ENCODE measurements at regions not wholly inside any gene's neighbourhood (a gene's known extent, or its start where the extent isn't known, plus 50 kb on each side); places are given as distances from the start of the nearest gene placed in this dataset.

- in situ Hi-C loops (cut with HindIII; ENCODE audit: low pct_unique_long_range_greater_than_20kb, low sequenced_read_pairs), result no loop called here
- ATAC-seq, result no peak
- CTCF ChIA-PET, result no interaction called here
These were observed 199.7 kb upstream of the ADGRL2 start for GRCh38 chr1:81600878-81601622.

GRCh38 chr1:81600363-81600762, 200.4 kb upstream of the ADGRL2 start:
- Histone ChIP-seq H3K27me3 (ENCODE audit: control insufficient read depth, insufficient read depth, low read length) (no peaks in the 10 kb centered on the region), H3K36me3 (ENCODE audit: control insufficient read depth, insufficient read depth, low read length) (no peaks in the 10 kb centered on the region), H3K4me3 (ENCODE audit: low read depth in 2 of 2, low read length in 2 of 2) (no peak overlapping the region), H3K9me3 (ENCODE audit: control insufficient read depth, insufficient read depth, low read depth, low read length) (no peaks in the 10 kb centered on the region), H3K27ac (ENCODE audit: low read length) (no peak overlapping the region), H3K4me1 (ENCODE audit: control insufficient read depth, insufficient read depth, low read length) (no peaks in the 10 kb centered on the region)
- POLR2A ChIA-PET, result no interaction called here
- in situ Hi-C loops (cut with HindIII; ENCODE audit: low pct_unique_long_range_greater_than_20kb, low sequenced_read_pairs), result no loop called here
- intact Hi-C loops (cut with micrococcal nuclease; ENCODE audit: unreplicated experiment), result no loop called here
- no peak for DNase-seq (ENCODE audit: low read depth, low spot score)
- TF ChIP-seq CTCF (IDR thresholded peaks at IDR 0.05) (no peak), TCF7L2 (IDR thresholded peaks at IDR 0.05; ENCODE audit: low read depth, low read length) (no peak), POLR2AphosphoS5 (IDR thresholded peaks at IDR 0.05; ENCODE audit: low read depth, low read length) (no peak), REST (IDR thresholded peaks at IDR 0.05; ENCODE audit: insufficient read depth in 1 of 2, low read depth in 2 of 2, low read length in 1 of 2) (no peak), SIN3A (IDR thresholded peaks at IDR 0.05; ENCODE audit: borderline replicate concordance, insufficient read depth, low read depth, low read length) (no peak)
- CTCF ChIA-PET, result no interaction called here
- no peak for ATAC-seq
- no TSS peak for BruUV-seq (replicated peaks)

More at GRCh38 chr1:81600878-81601622, 199.7 kb upstream of the ADGRL2 start:
- Histone ChIP-seq H3K27ac (ENCODE audit: low read length) (no peak overlapping the region), H3K4me1 (ENCODE audit: control insufficient read depth, insufficient read depth, low read length) (no peaks in the 10 kb centered on the region), H3K9me3 (ENCODE audit: control insufficient read depth, insufficient read depth, low read depth, low read length) (no peaks in the 10 kb centered on the region), H3K36me3 (ENCODE audit: control insufficient read depth, insufficient read depth, low read length) (no peaks in the 10 kb centered on the region), H3K4me3 (ENCODE audit: low read depth in 2 of 2, low read length in 2 of 2) (no peak overlapping the region), H3K27me3 (ENCODE audit: control insufficient read depth, insufficient read depth, low read length) (no peaks in the 10 kb centered on the region)
- no peak for DNase-seq (ENCODE audit: low read depth, low spot score)
- BruUV-seq (replicated peaks), result no TSS peak
- POLR2A ChIA-PET, result no interaction called here
- no peak for TF ChIP-seq TCF7L2 (IDR thresholded peaks at IDR 0.05; ENCODE audit: low read depth, low read length)
- TF ChIP-seq POLR2AphosphoS5 (IDR thresholded peaks at IDR 0.05; ENCODE audit: low read depth, low read length), result no peak
- no peak for TF ChIP-seq REST (IDR thresholded peaks at IDR 0.05; ENCODE audit: insufficient read depth in 1 of 2, low read depth in 2 of 2, low read length in 1 of 2)
- no peak for TF ChIP-seq SIN3A (IDR thresholded peaks at IDR 0.05; ENCODE audit: borderline replicate concordance, insufficient read depth, low read depth, low read length)
- TF ChIP-seq CTCF (IDR thresholded peaks at IDR 0.05), result no peak
- intact Hi-C loops (cut with micrococcal nuclease; ENCODE audit: unreplicated experiment), result no loop called here

All from Panc1 (cell line).